ENCODE measurements at regions not wholly inside any gene's neighbourhood (a gene's known extent, or its start where the extent isn't known, plus 50 kb on each side); places are given as distances from the start of the nearest gene placed in this dataset.

GRCh38 chr17:73806768-73807167, 162.5 kb upstream of the SDK2 start:
- DNase-seq (ENCODE audit: insufficient read length, low spot score) (no peak), FAIRE-seq (no peak)
- TF ChIP-seq POLR2A (IDR thresholded peaks at IDR 0.05; ENCODE audit: low read depth, low read length) = no peak

GRCh38 chr17:73813201-73813600, 169.0 kb upstream of the SDK2 start:
- DNase-seq (ENCODE audit: insufficient read length, low spot score) (no peak), FAIRE-seq (no peak)
- TF ChIP-seq POLR2A (IDR thresholded peaks at IDR 0.05; ENCODE audit: low read depth, low read length) = no peak

GRCh38 chr17:73814075-73814474, 169.8 kb upstream of the SDK2 start:
- no peak for DNase-seq (ENCODE audit: insufficient read length, low spot score)
- no peak for FAIRE-seq
- TF ChIP-seq POLR2A (IDR thresholded peaks at IDR 0.05; ENCODE audit: low read depth, low read length) = no peak

- TF ChIP-seq POLR2A (IDR thresholded peaks at IDR 0.05; ENCODE audit: low read depth, low read length) = no peak
- no peak for DNase-seq (ENCODE audit: insufficient read length, low spot score)
- FAIRE-seq = no peak
Observed at GRCh38 chr17:73815474-73815873, 171.2 kb upstream of the SDK2 start.

GRCh38 chr17:73819440-73820395, 175.5 kb upstream of the SDK2 start:
- TF ChIP-seq POLR2A (IDR thresholded peaks at IDR 0.05; ENCODE audit: low read depth, low read length) = no peak
- FAIRE-seq (no peak), DNase-seq (ENCODE audit: insufficient read length, low spot score) (no peak)

GRCh38 chr17:73820686-73821448, 176.6 kb upstream of the SDK2 start:
- DNase-seq (ENCODE audit: insufficient read length, low spot score) = no peak
- TF ChIP-seq POLR2A (IDR thresholded peaks at IDR 0.05; ENCODE audit: low read depth, low read length) = no peak
- no peak for FAIRE-seq

GRCh38 chr17:73821665-73822064, 177.4 kb upstream of the SDK2 start:
- no peak for FAIRE-seq
- TF ChIP-seq POLR2A (IDR thresholded peaks at IDR 0.05; ENCODE audit: low read depth, low read length) = no peak

GRCh38 chr17:73822371-73822770, 178.1 kb upstream of the SDK2 start:
- FAIRE-seq = no peak
- TF ChIP-seq POLR2A (IDR thresholded peaks at IDR 0.05; ENCODE audit: low read depth, low read length) = no peak
- DNase-seq (ENCODE audit: insufficient read length, low spot score) = no peak

More at GRCh38 chr17:73821665-73822064, 177.4 kb upstream of the SDK2 start:
- DNase-seq (ENCODE audit: insufficient read length, low spot score) = no peak

- TF ChIP-seq POLR2A (IDR thresholded peaks at IDR 0.05; ENCODE audit: low read depth, low read length) = no peak
- no peak for FAIRE-seq
Observed at GRCh38 chr17:73823684-73824083, 179.4 kb upstream of the SDK2 start.

GRCh38 chr17:73824321-73824720, 180.1 kb upstream of the SDK2 start:
- FAIRE-seq = no peak
- no peak for TF ChIP-seq POLR2A (IDR thresholded peaks at IDR 0.05; ENCODE audit: low read depth, low read length)
- DNase-seq (ENCODE audit: insufficient read length, low spot score) = no peak

More at GRCh38 chr17:73823684-73824083, 179.4 kb upstream of the SDK2 start:
- DNase-seq (ENCODE audit: insufficient read length, low spot score) = no peak

GRCh38 chr17:73826181-73826871, 182.1 kb upstream of the SDK2 start:
- TF ChIP-seq POLR2A (IDR thresholded peaks at IDR 0.05; ENCODE audit: low read depth, low read length) = no peak
- FAIRE-seq (no peak), DNase-seq (ENCODE audit: insufficient read length, low spot score) (no peak)

GRCh38 chr17:73826872-73827228, 182.6 kb upstream of the SDK2 start:
- no peak for DNase-seq (ENCODE audit: insufficient read length, low spot score)
- TF ChIP-seq POLR2A (IDR thresholded peaks at IDR 0.05; ENCODE audit: low read depth, low read length) = no peak
- no peak for FAIRE-seq

- FAIRE-seq = no peak
- no peak for DNase-seq (ENCODE audit: insufficient read length, low spot score)
Observed at GRCh38 chr17:73827627-73828291, 183.5 kb upstream of the SDK2 start.

More at GRCh38 chr17:73827627-73828291, 183.5 kb upstream of the SDK2 start:
- no peak for TF ChIP-seq POLR2A (IDR thresholded peaks at IDR 0.05; ENCODE audit: low read depth, low read length)
